ENCODE measurements at regions not wholly inside any gene's neighbourhood (a gene's known extent, or its start where the extent isn't known, plus 50 kb on each side); places are given as distances from the start of the nearest gene placed in this dataset.

- intact Hi-C loops (cut with micrococcal nuclease), result loop anchor here (10.0 kb wide), 1 partner anchor 63 kb away; no protein-coding TSS in a partner anchor
- Mint-ChIP-seq H3K4me3 (no peak overlapping the region), H3K4me1 (ENCODE audit: low read depth) (peaks cover 33% of the 10 kb centered on the region), H3K27me3 (no peaks in the 10 kb centered on the region), H3K27ac (no peak overlapping the region), H3K36me3 (ENCODE audit: low read depth) (no peaks in the 10 kb centered on the region), H3K9me3 (peaks cover 7% of the 10 kb centered on the region)
Observed at GRCh38 chr1:87872189-87872588, 543.5 kb downstream of the LMO4 start.

- intact Hi-C loops (cut with micrococcal nuclease), result loop anchor here (10.0 kb wide), 1 partner anchor 62 kb away; no protein-coding TSS in a partner anchor
- Mint-ChIP-seq H3K9me3 (peaks cover 7% of the 10 kb centered on the region), H3K4me3 (no peak overlapping the region), H3K27ac (no peak overlapping the region), H3K4me1 (ENCODE audit: low read depth) (peaks cover 33% of the 10 kb centered on the region), H3K36me3 (ENCODE audit: low read depth) (no peaks in the 10 kb centered on the region), H3K27me3 (no peaks in the 10 kb centered on the region)
Observed at GRCh38 chr1:87872692-87873091, 544.0 kb downstream of the LMO4 start.

GRCh38 chr1:87878873-87879272, 550.2 kb downstream of the LMO4 start:
- H3K4me3 Mint-ChIP-seq, result no peak overlapping the region
- no peaks in the 10 kb centered on the region for H3K27me3 Mint-ChIP-seq
- no peaks in the 10 kb centered on the region for H3K36me3 Mint-ChIP-seq (ENCODE audit: low read depth)
- H3K27ac Mint-ChIP-seq, result no peak overlapping the region
- intact Hi-C loops (cut with micrococcal nuclease), result loop anchor here (10.0 kb wide), 1 partner anchor 56 kb away; no protein-coding TSS in a partner anchor
- peaks cover 16% of the 10 kb centered on the region for H3K4me1 Mint-ChIP-seq (ENCODE audit: low read depth)
- peaks cover 8% of the 10 kb centered on the region for H3K9me3 Mint-ChIP-seq

- no peaks in the 10 kb centered on the region for H3K36me3 Mint-ChIP-seq (ENCODE audit: low read depth)
- no peak overlapping the region for H3K4me3 Mint-ChIP-seq
- peaks cover 16% of the 10 kb centered on the region for H3K4me1 Mint-ChIP-seq (ENCODE audit: low read depth)
- peaks cover 8% of the 10 kb centered on the region for H3K9me3 Mint-ChIP-seq
- H3K27me3 Mint-ChIP-seq, result no peaks in the 10 kb centered on the region
- no peak overlapping the region for H3K27ac Mint-ChIP-seq
- intact Hi-C loops (cut with micrococcal nuclease), result no loop called here
Observed at GRCh38 chr1:87880098-87880760, 551.5 kb downstream of the LMO4 start.

- H3K27ac Mint-ChIP-seq, result no peak overlapping the region
- H3K36me3 Mint-ChIP-seq (ENCODE audit: low read depth), result no peaks in the 10 kb centered on the region
- peaks cover 8% of the 10 kb centered on the region for H3K9me3 Mint-ChIP-seq
- no peaks in the 10 kb centered on the region for H3K27me3 Mint-ChIP-seq
- peaks cover 16% of the 10 kb centered on the region for H3K4me1 Mint-ChIP-seq (ENCODE audit: low read depth)
- H3K4me3 Mint-ChIP-seq, result no peak overlapping the region
- intact Hi-C loops (cut with micrococcal nuclease), result no loop called here
Observed at GRCh38 chr1:87880764-87881163, 552.1 kb downstream of the LMO4 start.

- Mint-ChIP-seq H3K27me3 (no peaks in the 10 kb centered on the region), H3K4me3 (no peak overlapping the region), H3K27ac (no peak overlapping the region), H3K9me3 (peaks cover 8% of the 10 kb centered on the region), H3K4me1 (ENCODE audit: low read depth) (peaks cover 16% of the 10 kb centered on the region), H3K36me3 (ENCODE audit: low read depth) (no peaks in the 10 kb centered on the region)
- intact Hi-C loops (cut with micrococcal nuclease), result no loop called here
Observed at GRCh38 chr1:87883906-87884305, 555.2 kb downstream of the LMO4 start.

GRCh38 chr1:87884581-87884980, 555.9 kb downstream of the LMO4 start:
- intact Hi-C loops (cut with micrococcal nuclease), result no loop called here
- Mint-ChIP-seq H3K36me3 (ENCODE audit: low read depth) (no peaks in the 10 kb centered on the region), H3K27me3 (no peaks in the 10 kb centered on the region), H3K4me3 (no peak overlapping the region), H3K9me3 (peaks cover 8% of the 10 kb centered on the region), H3K4me1 (ENCODE audit: low read depth) (peaks cover 16% of the 10 kb centered on the region), H3K27ac (no peak overlapping the region)

- H3K27me3 Mint-ChIP-seq, result no peaks in the 10 kb centered on the region
- peaks cover 1% of the 10 kb centered on the region for H3K9me3 Mint-ChIP-seq
- H3K4me1 Mint-ChIP-seq (ENCODE audit: low read depth), result peaks cover 10% of the 10 kb centered on the region
- H3K36me3 Mint-ChIP-seq (ENCODE audit: low read depth), result no peaks in the 10 kb centered on the region
- no peak overlapping the region for H3K27ac Mint-ChIP-seq
- intact Hi-C loops (cut with micrococcal nuclease), result no loop called here
- H3K4me3 Mint-ChIP-seq, result no peak overlapping the region
Observed at GRCh38 chr1:87885278-87886025, 556.8 kb downstream of the LMO4 start.

GRCh38 chr1:87887100-87887499, 558.4 kb downstream of the LMO4 start:
- Mint-ChIP-seq H3K27me3 (no peaks in the 10 kb centered on the region), H3K4me1 (ENCODE audit: low read depth) (peaks cover 6% of the 10 kb centered on the region), H3K27ac (no peak overlapping the region), H3K9me3 (no peaks in the 10 kb centered on the region), H3K4me3 (no peak overlapping the region), H3K36me3 (ENCODE audit: low read depth) (no peaks in the 10 kb centered on the region)
- intact Hi-C loops (cut with micrococcal nuclease), result no loop called here

GRCh38 chr1:87888446-87888845, 559.8 kb downstream of the LMO4 start:
- no peaks in the 10 kb centered on the region for H3K36me3 Mint-ChIP-seq (ENCODE audit: low read depth)
- H3K4me3 Mint-ChIP-seq, result no peak overlapping the region
- H3K27me3 Mint-ChIP-seq, result no peaks in the 10 kb centered on the region
- intact Hi-C loops (cut with micrococcal nuclease), result no loop called here
- no peaks in the 10 kb centered on the region for H3K9me3 Mint-ChIP-seq
- H3K27ac Mint-ChIP-seq, result no peak overlapping the region
- H3K4me1 Mint-ChIP-seq (ENCODE audit: low read depth), result peaks cover 12% of the 10 kb centered on the region

GRCh38 chr1:87894062-87894461, 565.4 kb downstream of the LMO4 start:
- H3K4me3 Mint-ChIP-seq, result no peak overlapping the region

GRCh38 chr1:87897481-87897880, 568.8 kb downstream of the LMO4 start:
- Mint-ChIP-seq H3K4me3 (no peak overlapping the region), H3K27ac (no peak overlapping the region), H3K36me3 (ENCODE audit: low read depth) (no peaks in the 10 kb centered on the region), H3K27me3 (no peaks in the 10 kb centered on the region), H3K9me3 (no peaks in the 10 kb centered on the region), H3K4me1 (ENCODE audit: low read depth) (peaks cover 7% of the 10 kb centered on the region)
- intact Hi-C loops (cut with micrococcal nuclease), result no loop called here

More at GRCh38 chr1:87894062-87894461, 565.4 kb downstream of the LMO4 start:
- Mint-ChIP-seq H3K9me3 (no peaks in the 10 kb centered on the region), H3K36me3 (ENCODE audit: low read depth) (no peaks in the 10 kb centered on the region), H3K27ac (no peak overlapping the region), H3K4me1 (ENCODE audit: low read depth) (peaks cover 6% of the 10 kb centered on the region), H3K27me3 (no peaks in the 10 kb centered on the region)
- intact Hi-C loops (cut with micrococcal nuclease), result no loop called here

- Mint-ChIP-seq H3K4me1 (ENCODE audit: low read depth) (peaks cover 10% of the 10 kb centered on the region), H3K27ac (no peak overlapping the region), H3K9me3 (no peaks in the 10 kb centered on the region), H3K36me3 (ENCODE audit: low read depth) (no peaks in the 10 kb centered on the region), H3K27me3 (no peaks in the 10 kb centered on the region), H3K4me3 (no peak overlapping the region)
- intact Hi-C loops (cut with micrococcal nuclease), result no loop called here
Observed at GRCh38 chr1:87898431-87898830, 569.8 kb downstream of the LMO4 start.

GRCh38 chr1:87899017-87899416, 570.3 kb downstream of the LMO4 start:
- intact Hi-C loops (cut with micrococcal nuclease), result no loop called here
- Mint-ChIP-seq H3K9me3 (no peaks in the 10 kb centered on the region), H3K27me3 (no peaks in the 10 kb centered on the region), H3K27ac (no peak overlapping the region), H3K4me1 (ENCODE audit: low read depth) (peaks cover 12% of the 10 kb centered on the region), H3K36me3 (ENCODE audit: low read depth) (no peaks in the 10 kb centered on the region), H3K4me3 (no peak overlapping the region)

Data from dendritic cell treated with granulocyte-macrophage colony-stimulating factor and Interleukin-4, amounts not matched to agents 40 ng/mL and 50 ng/mL, for 4 days (primary cell).